ENCODE measurements at regions not wholly inside any gene's neighbourhood (a gene's known extent, or its start where the extent isn't known, plus 50 kb on each side); places are given as distances from the start of the nearest gene placed in this dataset.

- Histone ChIP-seq H2AFZ (ENCODE audit: low read length) (no peak overlapping the region), H3K4me1 (ENCODE audit: insufficient read depth, low read length) (peaks cover 3% of the 10 kb centered on the region), H3F3A (ENCODE audit: low read length, unreplicated experiment) (no peaks in the 10 kb centered on the region), H4K20me1 (ENCODE audit: low read length) (no peaks in the 10 kb centered on the region), H3K4me2 (ENCODE audit: low read length) (no peak overlapping the region), H3K36me3 (ENCODE audit: low read depth, low read length) (no peaks in the 10 kb centered on the region), H3K9ac (ENCODE audit: low read length) (no peak overlapping the region), H3K9me3 (ENCODE audit: low read length) (no peaks in the 10 kb centered on the region), H3K27ac (ENCODE audit: low read length) (no peak overlapping the region), H3K9me2 (replicated peaks; ENCODE audit: low read length) (no peaks in the 10 kb centered on the region), H3K79me2 (ENCODE audit: low read length) (no peaks in the 10 kb centered on the region), H3K27me3 (ENCODE audit: low read length) (no peaks in the 10 kb centered on the region), H3K4me3 (ENCODE audit: low read length) (no peak overlapping the region)
- TF ChIP-seq EZH2 (IDR thresholded peaks at IDR 0.05; ENCODE audit: low read length, unreplicated experiment) (no peak), CTCF (conservative IDR thresholded peaks at IDR 0.05; ENCODE audit: low read depth, low read length) (no peak), EZH2phosphoT487 (IDR thresholded peaks at IDR 0.05; ENCODE audit: borderline replicate concordance, low read length) (no peak)
- DNase-seq (no peak), ATAC-seq (no peak)
- intact Hi-C loops (cut with micrococcal nuclease) = no loop called here
- ChIA-PET CTCF (no interaction called here), POLR2A (ENCODE audit: unreplicated experiment) (no interaction called here)
- no TSS peak for BruUV-seq (replicated peaks)
These were observed 49.7 kb upstream of the GPD1L start for GRCh38 chr3:32056559-32057290.

Measured in PC-3 (cell line).